SK-N-SH (cell line): ENCODE measurements at regions not wholly inside any gene's neighbourhood (a gene's known extent, or its start where the extent isn't known, plus 50 kb on each side); places are given as distances from the start of the nearest gene placed in this dataset.

Experiments
- CTCF ChIA-PET: fragments of 300-600, 350-600 bp; formaldehyde crosslinking; extraction: SDS; loops from one replicate; lab custom pipeline; 2021; lab: Yijun Ruan, JAX
- POLR2A ChIA-PET: fragments of 350-600 bp; sonication (Branson Sonifier 250); formaldehyde crosslinking; extraction: SDS; loops from one replicate; lab custom pipeline; 2020; ENCODE audit warnings: antibody characterized with exemption, inconsistent platforms; lab: Yijun Ruan, JAX
- DNase-seq: peaks from one replicate; pipeline ENCODE4 v3.0.0; 2012
- H2AFZ ChIP-seq: fragments of 200-600 bp; sonication (generic); 2 replicates; pipeline ENCODE4 v1.8.1; 2016; ENCODE audit warnings: antibody characterized with exemption, mild to moderate bottlenecking, low read depth
- H3F3A ChIP-seq: fragments of 200-600 bp; sonication (generic); replicated peaks from 2 replicates; pipeline ENCODE3; 2016; ENCODE audit warnings: antibody characterized with exemption, mild to moderate bottlenecking; ENCODE audit not compliant: insufficient read depth
- H3K27ac ChIP-seq, 2 experiments: fragments of 200-500 bp in 1 of 2; fragments of 200-600 bp in 1 of 2; sonication (Bioruptor generic) in 1 of 2; sonication (generic), shearing (Covaris generic) in 1 of 2; 2 replicates each; pipeline versions ENCODE4 v1.5.1 to v1.6.1; 2014 to 2016; ENCODE audit warnings: low read depth in 2 of 2, inconsistent platforms in 1 of 2, low read length in 1 of 2, mild to moderate bottlenecking in 1 of 2, mixed read lengths in 1 of 2
- H3K27me3 ChIP-seq: fragments of 200-600 bp; sonication (generic), shearing (Covaris generic); 2 replicates; pipeline ENCODE4 v1.6.1; 2016; ENCODE audit warnings: mixed run types; ENCODE audit not compliant: insufficient read depth
- H3K36me3 ChIP-seq, 2 experiments: fragments of 200-500 bp in 1 of 2; fragments of 200-600 bp in 1 of 2; sonication (Bioruptor generic) in 1 of 2; sonication (generic) in 1 of 2; replicated peaks in 1 of 2; 2 replicates each; pipeline versions ENCODE3 to v1.5.1; 2014 to 2016; ENCODE audit warnings: low read length in 1 of 2, mild to moderate bottlenecking in 1 of 2; ENCODE audit not compliant: insufficient read depth in 2 of 2, control insufficient read depth in 1 of 2
- H3K4me1 ChIP-seq, 2 experiments: fragments of 200-500 bp in 1 of 2; fragments of 200-600 bp in 1 of 2; sonication (Bioruptor generic) in 1 of 2; sonication (generic), shearing (Covaris generic) in 1 of 2; 2 replicates each; pipeline versions ENCODE4 v1.5.1 to v1.6.1; 2014 to 2016; ENCODE audit warnings: low read depth in 1 of 2, low read length in 1 of 2, mixed run types in 1 of 2; ENCODE audit not compliant: insufficient read depth in 2 of 2, control insufficient read depth in 1 of 2
- H3K4me2 ChIP-seq: fragments of 200-600 bp; sonication (generic), shearing (Covaris generic); 2 replicates; pipeline ENCODE4 v1.6.1; 2017; ENCODE audit warnings: mixed run types
- H3K4me3 ChIP-seq, 2 experiments: fragments of 200-500 bp in 1 of 2; fragments of 200-600 bp in 1 of 2; sonication (Bioruptor generic) in 1 of 2; sonication (generic), shearing (Covaris generic) in 1 of 2; 2 replicates each; pipeline versions ENCODE4 v1.5.1 to v1.8.1; 2014 to 2016; ENCODE audit warnings: low read depth in 2 of 2, inconsistent platforms in 1 of 2, low read length in 1 of 2, mild to moderate bottlenecking in 1 of 2, mixed read lengths in 1 of 2, moderate library complexity in 1 of 2
- H3K79me2 ChIP-seq: fragments of 200-600 bp; sonication (generic); 2 replicates; pipeline ENCODE4 v1.8.1; 2017; ENCODE audit warnings: mild to moderate bottlenecking; ENCODE audit not compliant: insufficient read depth
- H3K9ac ChIP-seq: fragments of 200-600 bp; sonication (generic); 2 replicates; pipeline ENCODE4 v1.6.1; 2017; ENCODE audit warnings: mixed run types
- H3K9me2 ChIP-seq: fragments of 200-600 bp; sonication (generic); 2 replicates; pipeline ENCODE4 v1.6.1; 2017; ENCODE audit warnings: mixed run types
- H3K9me3 ChIP-seq: fragments of 200-600 bp; sonication (generic); 2 replicates; pipeline ENCODE4 v1.6.1; 2017; ENCODE audit warnings: mixed run types, mild to moderate bottlenecking, moderate library complexity
- H4K20me1 ChIP-seq: fragments of 200-600 bp; sonication (generic); 2 replicates; pipeline ENCODE4 v1.6.1; 2017; ENCODE audit warnings: mild to moderate bottlenecking, mixed run types; ENCODE audit not compliant: insufficient read depth
- CTCF ChIP-seq: fragments of 200-600 bp; sonication (generic); IDR thresholded peaks from 2 replicates; pipeline ENCODE4 v1.6.1; 2017; ENCODE audit warnings: antibody characterized with exemption, mild to moderate bottlenecking, moderate library complexity
- ELF1 ChIP-seq: IDR thresholded peaks from 2 replicates; pipeline ENCODE4 v1.4.0; 2012
- FOSL2 ChIP-seq: IDR thresholded peaks from 2 replicates; pipeline ENCODE4 v1.4.0; 2012; ENCODE audit warnings: low read depth, mild to moderate bottlenecking, moderate library complexity, borderline replicate concordance
- GATA2 ChIP-seq: sonication (generic); formaldehyde crosslinking; IDR thresholded peaks from 2 replicates; pipeline ENCODE4 v1.5.0; 2020; ENCODE audit warnings: mild to moderate bottlenecking, missing genetic modification reagents
- MEF2A ChIP-seq: IDR thresholded peaks from 2 replicates; pipeline ENCODE4 v1.4.0; 2012; ENCODE audit warnings: low read depth, borderline replicate concordance
- NFIC ChIP-seq: IDR thresholded peaks from 2 replicates; pipeline ENCODE4 v1.4.0; 2012; ENCODE audit warnings: borderline replicate concordance
- NRF1 ChIP-seq: IDR thresholded peaks from 2 replicates; pipeline ENCODE4 v1.6.1; 2012; ENCODE audit warnings: low read depth, mild to moderate bottlenecking, low read length
- RCOR1 ChIP-seq: fragments of 150-350 bp; IDR thresholded peaks from 2 replicates; pipeline ENCODE4 v1.6.1; 2017; ENCODE audit warnings: antibody characterized with exemption, low read length
- REST ChIP-seq: IDR thresholded peaks from 2 replicates; pipeline ENCODE4 v1.6.1; 2012; ENCODE audit warnings: mild to moderate bottlenecking, low read depth, low read length, moderate library complexity
- RFX5 ChIP-seq: IDR thresholded peaks from 2 replicates; pipeline ENCODE4 v1.6.1; 2012; ENCODE audit warnings: mild to moderate bottlenecking, improper control_type of control experiment, low read length
- RXRA ChIP-seq: IDR thresholded peaks from 2 replicates; pipeline ENCODE4 v1.4.0; 2012; ENCODE audit warnings: low read depth, mild to moderate bottlenecking, borderline replicate concordance
- SIN3A ChIP-seq: IDR thresholded peaks from 2 replicates; pipeline ENCODE4 v1.6.1; 2012; ENCODE audit warnings: low read depth, mild to moderate bottlenecking, low read length, moderate library complexity, borderline replicate concordance
- USF1 ChIP-seq: IDR thresholded peaks from 2 replicates; pipeline ENCODE4 v1.4.0; 2012; ENCODE audit warnings: low read depth, borderline replicate concordance
- YY1 ChIP-seq: IDR thresholded peaks from 2 replicates; pipeline ENCODE4 v1.4.0; 2012; ENCODE audit warnings: low read depth, mild to moderate bottlenecking
- WGBS: methylation state at CpG from one replicate; pipeline ENCODE4 v1.1.6; 2017; ENCODE audit warnings: low lambda C conversion rate; 5-methylcytosine and 5-hydroxymethylcytosine counted together

DNA sequence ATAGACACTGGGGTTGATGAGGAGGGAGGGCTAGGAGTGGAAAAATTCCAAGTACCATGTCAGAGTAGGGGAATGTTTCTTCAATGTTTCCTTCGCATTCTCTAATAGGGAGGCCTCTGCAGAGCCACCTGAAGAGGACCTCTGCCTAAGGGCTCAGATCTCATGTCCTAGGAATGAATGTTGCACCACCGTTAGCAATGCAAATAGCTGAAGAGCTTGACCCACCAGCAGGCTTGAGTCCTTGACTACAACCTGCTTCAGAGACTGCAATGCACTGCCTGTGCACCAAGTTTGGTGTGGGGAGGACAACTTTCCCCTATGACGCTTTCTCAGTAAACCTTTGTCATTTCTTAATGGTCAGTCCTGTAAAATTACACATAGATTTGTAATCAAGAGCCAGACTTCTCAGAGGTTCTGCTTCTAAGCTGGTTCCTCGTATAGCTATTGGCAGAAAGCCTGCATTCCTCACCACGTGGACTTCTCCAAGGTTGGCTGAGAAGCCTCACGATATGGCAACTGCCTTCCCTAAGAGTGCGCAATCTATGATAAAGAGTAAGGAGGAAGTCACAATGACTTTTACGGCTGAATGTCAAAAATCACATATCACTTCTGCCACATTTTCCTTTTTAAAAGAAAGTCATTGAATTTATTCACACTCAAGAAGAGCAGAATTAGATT lies 600.7 kb upstream of the PTGER4 start (continued):
- TF ChIP-seq REST (no peak), CTCF (no peak), ELF1 (no peak)

DNA sequence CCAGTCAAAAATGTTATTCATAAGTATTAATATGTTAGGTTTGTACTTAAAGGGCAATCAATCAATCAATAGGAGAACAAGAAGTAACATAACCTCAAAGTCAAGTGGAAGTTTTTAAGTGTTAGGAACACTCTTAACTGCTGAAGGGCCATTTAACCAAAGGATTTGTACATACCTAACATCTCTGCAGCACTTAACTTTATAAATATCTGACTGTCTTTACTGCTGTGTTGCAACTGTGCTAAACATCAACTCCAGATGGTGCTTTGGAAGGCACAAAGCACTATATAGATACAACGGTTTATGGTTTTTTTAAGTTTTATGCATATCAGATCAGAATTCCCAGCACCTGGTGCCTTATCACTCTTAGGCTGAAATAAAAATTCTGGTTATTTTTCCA lies 604.9 kb upstream of the PTGER4 start:
- Histone ChIP-seq H3K9ac (no peak overlapping the region), H4K20me1 (no peaks in the 10 kb centered on the region), H2AFZ (no peak overlapping the region), H3K9me2 (no peaks in the 10 kb centered on the region), H3K4me2 (no peak overlapping the region), H3K4me3 (no peak overlapping the region), H3K79me2 (no peaks in the 10 kb centered on the region), H3F3A (no peaks in the 10 kb centered on the region), H3K9me3 (no peaks in the 10 kb centered on the region), H3K27ac (no peak overlapping the region), H3K36me3 (no peaks in the 10 kb centered on the region), H3K4me1 (no peaks in the 10 kb centered on the region), H3K27me3 (no peaks in the 10 kb centered on the region)
- TF ChIP-seq FOSL2: no peak
- no peak for TF ChIP-seq USF1
- TF ChIP-seq NRF1: no peak
- TF ChIP-seq REST: no peak
- no peak for TF ChIP-seq NFIC
- TF ChIP-seq GATA2 (CRISPR knock-in tag): no peak
- no peak for TF ChIP-seq ELF1
- no peak for TF ChIP-seq CTCF
- TF ChIP-seq RCOR1: no peak
- no peak for TF ChIP-seq RXRA
- TF ChIP-seq YY1: no peak
- TF ChIP-seq RFX5: no peak
- TF ChIP-seq MEF2A: no peak
- no peak for TF ChIP-seq SIN3A
- no peak for DNase-seq
- WGBS: 28% methylated on average over 1 of the region's 1 CpG
- POLR2A ChIA-PET: no interaction called here
- CTCF ChIA-PET: no interaction called here
